ENCODE measurements at regions not wholly inside any gene's neighbourhood (a gene's known extent, or its start where the extent isn't known, plus 50 kb on each side); places are given as distances from the start of the nearest gene placed in this dataset.

DNA sequence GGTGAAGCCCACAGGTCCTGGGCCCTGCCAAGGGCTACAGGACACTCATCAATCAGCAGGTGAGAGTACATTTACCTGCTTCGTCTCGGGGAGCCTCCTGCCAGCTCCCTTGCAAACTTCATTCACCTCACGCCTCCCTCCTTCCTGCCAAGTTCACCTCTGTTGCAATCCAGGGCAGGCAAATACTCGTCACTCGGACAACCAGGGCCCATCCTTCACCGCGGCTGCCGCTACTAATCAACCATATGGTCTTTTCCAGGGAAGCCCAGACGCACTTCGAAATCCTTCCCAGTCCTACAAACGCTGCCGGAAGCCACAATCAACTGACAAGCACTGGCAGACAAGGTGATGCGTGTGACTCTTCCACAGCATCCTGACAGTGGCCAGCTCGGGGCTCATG lies 200.7 kb upstream of the NSMCE3 start:
- in situ Hi-C loops (cut with HindIII; ENCODE audit: low pct_unique_long_range_greater_than_20kb, low sequenced_read_pairs): no loop called here
- TF ChIP-seq JUND (IDR thresholded peaks at IDR 0.05; ENCODE audit: low read depth): no peak
- DNase-seq (ENCODE audit: low read depth in 1 of 2, low spot score in 1 of 2): peak in 1 of 2 experiments; percentile 2

DNA sequence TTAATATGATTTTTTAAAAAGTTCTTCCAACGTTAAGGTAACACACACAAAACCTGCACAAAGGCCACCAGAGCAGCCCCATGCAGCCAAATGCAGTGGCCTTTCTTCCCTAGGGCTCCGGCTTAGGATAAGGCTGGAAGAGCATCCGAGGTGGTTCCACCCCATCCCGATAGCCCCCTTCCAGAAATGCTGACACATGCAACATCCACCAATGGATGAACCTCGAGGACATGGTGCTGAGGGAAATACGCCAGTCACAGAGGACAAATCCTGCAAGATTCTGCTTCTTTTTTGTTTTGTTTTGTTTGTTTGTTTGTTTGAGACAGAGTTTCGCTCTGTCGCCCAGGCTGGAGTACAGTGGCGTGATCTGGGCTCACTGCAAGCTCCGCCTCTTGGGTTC lies 199.3 kb upstream of the NSMCE3 start:
- TF ChIP-seq JUND (IDR thresholded peaks at IDR 0.05; ENCODE audit: low read depth): no peak
- in situ Hi-C loops (cut with HindIII; ENCODE audit: low pct_unique_long_range_greater_than_20kb, low sequenced_read_pairs): no loop called here
- no peak for DNase-seq (ENCODE audit: low read depth in 1 of 2, low spot score in 1 of 2)

DNA sequence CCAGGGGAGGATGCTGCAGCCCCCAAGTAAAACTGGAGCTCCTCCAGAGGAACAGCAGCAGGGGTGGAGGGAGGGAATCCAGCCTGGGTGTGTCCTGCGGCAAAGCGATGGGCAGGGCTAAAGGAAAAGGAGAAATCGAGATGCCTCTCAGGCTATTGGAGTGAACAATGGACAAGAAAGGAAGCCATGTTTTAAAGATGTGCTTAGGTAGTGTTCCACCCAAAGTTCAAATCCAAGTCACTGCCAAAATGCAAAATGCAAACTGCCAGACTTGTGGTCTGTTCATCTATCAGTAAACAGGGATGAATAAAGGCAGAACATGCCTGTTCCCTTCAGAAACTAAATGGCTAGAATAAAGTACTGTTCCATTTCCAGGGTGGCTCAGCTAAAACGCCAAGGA lies 197.5 kb upstream of the NSMCE3 start:
- no peak for TF ChIP-seq JUND (IDR thresholded peaks at IDR 0.05; ENCODE audit: low read depth)
- no peak for DNase-seq (ENCODE audit: low read depth in 1 of 2, low spot score in 1 of 2)
- in situ Hi-C loops (cut with HindIII; ENCODE audit: low pct_unique_long_range_greater_than_20kb, low sequenced_read_pairs): no loop called here

DNA sequence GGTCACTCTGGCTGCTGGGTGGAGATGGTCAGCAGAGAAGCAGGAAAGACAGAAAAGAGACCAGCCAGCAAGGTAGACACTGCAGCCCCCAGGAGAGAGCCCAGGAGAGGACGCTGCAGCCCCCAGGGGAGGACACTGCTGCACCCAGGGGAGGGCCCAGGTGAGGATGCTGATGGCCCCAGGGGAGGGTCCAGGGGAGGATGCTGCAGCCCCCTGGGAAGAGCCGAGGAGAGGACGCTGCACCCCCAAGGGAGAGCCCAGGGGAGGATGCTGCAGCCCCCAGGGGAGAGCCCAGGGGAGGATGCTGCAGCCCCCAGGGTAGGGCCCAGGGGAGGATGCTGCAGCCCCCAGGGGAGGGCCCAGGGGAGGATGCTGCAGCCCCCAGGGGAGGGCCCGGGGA lies 196.7 kb upstream of the NSMCE3 start:
- DNase-seq (ENCODE audit: low read depth in 1 of 2, low spot score in 1 of 2): no peak
- in situ Hi-C loops (cut with HindIII; ENCODE audit: low pct_unique_long_range_greater_than_20kb, low sequenced_read_pairs): no loop called here
- TF ChIP-seq JUND (IDR thresholded peaks at IDR 0.05; ENCODE audit: low read depth): no peak

DNA sequence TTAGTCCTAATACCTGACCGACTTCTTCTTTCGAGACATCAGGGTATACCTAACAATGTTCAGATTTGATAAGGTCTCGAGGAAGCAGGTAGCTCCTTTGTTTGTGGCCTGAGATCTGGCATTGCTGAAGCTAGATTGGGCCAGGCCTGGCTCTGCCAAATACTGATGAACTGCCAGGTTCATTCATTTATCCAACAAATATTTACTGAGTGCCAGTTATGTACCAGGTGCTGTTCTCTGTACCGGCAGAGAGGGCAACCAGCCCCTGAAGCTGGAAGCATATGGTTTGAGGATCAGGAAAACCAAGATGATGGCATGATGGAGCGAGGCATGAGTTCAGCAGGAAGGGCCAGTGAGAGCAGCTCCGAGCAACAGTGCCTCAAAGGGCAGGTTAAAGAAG lies 196.2 kb upstream of the NSMCE3 start:
- DNase-seq (ENCODE audit: low read depth in 1 of 2, low spot score in 1 of 2): no peak
- TF ChIP-seq JUND (IDR thresholded peaks at IDR 0.05; ENCODE audit: low read depth): no peak
- in situ Hi-C loops (cut with HindIII; ENCODE audit: low pct_unique_long_range_greater_than_20kb, low sequenced_read_pairs): no loop called here

DNA sequence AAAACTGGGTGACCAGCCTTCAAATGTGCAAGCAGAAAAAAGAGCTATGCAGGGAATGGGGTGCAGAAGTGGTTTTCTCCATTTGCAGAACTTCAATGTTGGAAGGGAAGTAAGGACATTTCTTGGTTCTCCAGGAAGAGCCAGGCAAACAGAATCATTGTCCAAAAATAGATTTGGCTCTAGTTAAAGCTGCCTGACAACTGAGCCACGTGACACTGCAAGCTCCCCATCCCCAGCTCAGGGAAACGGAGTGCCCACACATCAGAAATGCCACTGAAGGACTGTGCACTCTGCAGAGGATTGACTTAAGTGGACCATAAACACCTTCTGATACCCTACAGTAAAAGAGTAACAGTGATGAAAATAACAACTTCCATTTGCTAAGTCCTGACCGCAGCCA lies 195.6 kb upstream of the NSMCE3 start:
- no peak for TF ChIP-seq JUND (IDR thresholded peaks at IDR 0.05; ENCODE audit: low read depth)
- in situ Hi-C loops (cut with HindIII; ENCODE audit: low pct_unique_long_range_greater_than_20kb, low sequenced_read_pairs): no loop called here
- DNase-seq (ENCODE audit: low read depth in 1 of 2, low spot score in 1 of 2): no peak

DNA sequence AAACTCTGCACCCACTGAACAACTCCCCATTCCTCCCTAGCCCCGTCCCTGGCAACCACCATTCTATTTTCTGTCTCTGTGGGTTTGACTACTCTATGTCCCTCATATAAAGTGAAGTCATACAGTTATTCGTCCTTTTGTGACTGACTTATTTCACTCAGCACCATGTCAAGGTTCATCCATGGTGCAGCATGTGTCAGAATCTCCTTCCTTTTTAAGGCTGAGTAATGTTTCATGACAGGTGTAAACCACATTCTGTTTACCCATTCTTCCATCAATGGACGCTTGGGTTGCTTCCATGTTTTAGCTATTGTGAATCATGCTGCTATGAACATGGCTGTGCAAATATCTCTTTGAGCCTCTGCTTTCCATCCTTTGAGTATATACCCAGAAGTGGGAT lies 192.3 kb upstream of the NSMCE3 start:
- DNase-seq (ENCODE audit: low read depth in 1 of 2, low spot score in 1 of 2): no peak
- in situ Hi-C loops (cut with HindIII; ENCODE audit: low pct_unique_long_range_greater_than_20kb, low sequenced_read_pairs): no loop called here
- TF ChIP-seq JUND (IDR thresholded peaks at IDR 0.05; ENCODE audit: low read depth): no peak

DNA sequence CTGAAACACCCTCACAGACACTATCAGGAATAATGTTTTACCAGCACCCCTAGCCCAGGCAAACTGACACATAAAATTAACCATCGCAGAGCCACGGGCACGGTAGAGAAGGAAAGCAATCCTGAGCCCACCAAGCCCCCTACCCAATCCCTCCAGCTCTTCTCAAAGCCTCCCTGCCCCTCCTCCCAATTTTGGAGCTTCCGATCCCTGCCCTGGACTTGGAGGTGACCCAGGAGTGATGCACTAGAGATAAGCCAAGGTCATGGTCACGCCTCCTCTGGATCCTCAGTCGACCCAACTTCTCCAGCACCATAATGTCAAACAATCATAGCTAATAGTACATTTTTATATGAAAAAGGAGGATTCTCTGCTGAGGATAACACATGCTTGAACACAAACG lies 188.7 kb upstream of the NSMCE3 start:
- in situ Hi-C loops (cut with HindIII; ENCODE audit: low pct_unique_long_range_greater_than_20kb, low sequenced_read_pairs): no loop called here
- DNase-seq (ENCODE audit: low read depth in 1 of 2, low spot score in 1 of 2): no peak
- TF ChIP-seq JUND (IDR thresholded peaks at IDR 0.05; ENCODE audit: low read depth): no peak

DNA sequence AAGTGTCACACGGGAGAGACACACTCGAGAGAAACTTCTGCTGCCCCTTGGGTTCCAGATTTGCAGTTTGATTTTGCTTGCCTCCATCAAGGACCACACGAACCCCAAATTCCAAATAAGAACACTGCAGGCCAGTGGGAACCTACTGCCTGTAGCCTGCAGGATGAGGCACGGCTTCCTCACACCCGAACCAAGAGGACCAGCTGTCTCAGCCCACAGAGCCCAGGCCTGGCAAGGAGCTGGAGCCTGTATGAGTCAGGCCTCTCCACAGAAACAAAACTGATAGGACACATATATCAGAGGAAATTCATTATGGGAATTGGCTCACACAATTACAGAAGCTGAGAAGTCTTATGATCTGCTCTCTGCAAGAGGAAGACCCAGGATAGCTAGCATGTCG lies 188.1 kb upstream of the NSMCE3 start:
- DNase-seq (ENCODE audit: low read depth in 1 of 2, low spot score in 1 of 2): no peak
- in situ Hi-C loops (cut with HindIII; ENCODE audit: low pct_unique_long_range_greater_than_20kb, low sequenced_read_pairs): no loop called here
- no peak for TF ChIP-seq JUND (IDR thresholded peaks at IDR 0.05; ENCODE audit: low read depth)

DNA sequence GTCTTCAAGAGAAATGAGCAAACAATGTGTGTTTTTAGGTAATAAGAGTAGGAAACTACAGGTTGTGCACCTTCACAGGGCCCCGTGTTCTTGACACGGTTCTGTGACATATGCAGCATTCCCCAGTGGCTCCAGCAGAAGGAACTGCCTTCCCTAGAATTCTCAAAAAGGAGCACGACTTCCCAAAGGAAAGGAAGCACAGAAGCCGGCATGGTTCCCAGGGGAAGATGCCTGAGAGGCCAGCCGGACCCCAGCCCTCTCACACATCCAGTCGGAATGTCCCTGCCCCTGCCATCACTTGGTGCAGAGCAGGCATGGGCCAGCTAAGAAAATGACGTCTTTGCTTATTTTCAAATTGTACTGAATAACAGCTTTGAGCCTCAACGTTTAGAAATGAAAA lies 187.3 kb upstream of the NSMCE3 start:
- in situ Hi-C loops (cut with HindIII; ENCODE audit: low pct_unique_long_range_greater_than_20kb, low sequenced_read_pairs): no loop called here
- no peak for TF ChIP-seq JUND (IDR thresholded peaks at IDR 0.05; ENCODE audit: low read depth)
- no peak for DNase-seq (ENCODE audit: low read depth in 1 of 2, low spot score in 1 of 2)

DNA sequence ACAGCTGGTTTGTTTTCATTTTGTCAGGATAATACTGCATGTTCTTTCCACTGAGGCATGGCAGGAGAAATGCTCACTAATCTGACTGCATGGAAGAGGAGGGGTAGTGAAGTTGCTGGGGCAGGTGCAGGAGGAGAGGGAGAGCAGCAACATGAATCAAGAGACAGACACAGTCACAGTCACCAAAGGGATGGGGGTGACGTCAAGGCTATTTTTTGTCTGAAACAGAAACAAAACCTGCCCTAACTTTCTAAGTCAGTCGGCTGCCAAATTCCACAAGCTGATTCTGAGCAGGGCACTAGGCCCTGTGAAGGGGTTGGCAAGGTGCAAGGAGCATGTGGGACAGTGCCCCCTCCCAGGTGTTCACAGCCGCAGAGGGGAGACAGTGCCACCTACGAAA lies 186.6 kb upstream of the NSMCE3 start:
- no peak for DNase-seq (ENCODE audit: low read depth in 1 of 2, low spot score in 1 of 2)
- in situ Hi-C loops (cut with HindIII; ENCODE audit: low pct_unique_long_range_greater_than_20kb, low sequenced_read_pairs): no loop called here
- TF ChIP-seq JUND (IDR thresholded peaks at IDR 0.05; ENCODE audit: low read depth): no peak

DNA sequence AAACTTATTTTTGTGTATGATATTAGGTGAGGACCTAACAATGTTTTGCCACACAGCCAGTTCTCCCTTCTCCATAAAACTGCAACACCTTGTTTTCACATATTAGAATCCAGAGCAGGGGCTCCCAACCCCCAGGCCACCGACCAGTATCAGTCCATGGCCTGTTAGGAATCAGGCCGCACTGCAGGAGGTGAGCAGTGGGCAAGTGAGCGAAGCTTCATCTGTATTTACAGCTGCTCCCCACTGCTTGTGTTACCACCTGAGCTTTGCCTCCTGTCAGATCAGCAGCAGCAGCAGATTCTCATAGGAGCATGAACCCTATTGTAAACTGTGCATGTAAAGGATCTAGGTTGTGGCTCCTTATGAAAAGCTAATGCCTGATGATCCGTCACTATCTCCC lies 185.9 kb upstream of the NSMCE3 start:
- in situ Hi-C loops (cut with HindIII; ENCODE audit: low pct_unique_long_range_greater_than_20kb, low sequenced_read_pairs): no loop called here
- DNase-seq (ENCODE audit: low read depth in 1 of 2, low spot score in 1 of 2): no peak
- no peak for TF ChIP-seq JUND (IDR thresholded peaks at IDR 0.05; ENCODE audit: low read depth)

DNA sequence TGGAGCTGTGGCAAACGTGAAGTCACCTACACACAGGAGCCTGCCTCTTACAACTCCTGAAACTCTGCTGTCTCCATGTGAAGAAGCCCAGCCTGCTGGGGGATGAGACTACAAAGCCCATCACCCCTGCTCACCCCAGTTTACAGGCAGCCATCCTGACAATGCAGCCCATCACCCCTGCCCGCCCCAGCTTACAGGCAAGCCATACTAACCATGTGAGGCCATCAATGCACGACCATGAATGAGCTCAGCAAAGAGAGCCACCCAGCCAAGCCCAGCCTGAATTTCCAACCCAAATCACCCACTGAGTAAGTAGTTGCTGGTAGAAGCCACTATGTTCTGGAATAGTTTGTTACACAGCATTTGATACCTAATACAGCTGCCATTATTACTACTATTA lies 185.4 kb upstream of the NSMCE3 start:
- in situ Hi-C loops (cut with HindIII; ENCODE audit: low pct_unique_long_range_greater_than_20kb, low sequenced_read_pairs): no loop called here
- DNase-seq (ENCODE audit: low read depth in 1 of 2, low spot score in 1 of 2): no peak
- TF ChIP-seq JUND (IDR thresholded peaks at IDR 0.05; ENCODE audit: low read depth): no peak

DNA sequence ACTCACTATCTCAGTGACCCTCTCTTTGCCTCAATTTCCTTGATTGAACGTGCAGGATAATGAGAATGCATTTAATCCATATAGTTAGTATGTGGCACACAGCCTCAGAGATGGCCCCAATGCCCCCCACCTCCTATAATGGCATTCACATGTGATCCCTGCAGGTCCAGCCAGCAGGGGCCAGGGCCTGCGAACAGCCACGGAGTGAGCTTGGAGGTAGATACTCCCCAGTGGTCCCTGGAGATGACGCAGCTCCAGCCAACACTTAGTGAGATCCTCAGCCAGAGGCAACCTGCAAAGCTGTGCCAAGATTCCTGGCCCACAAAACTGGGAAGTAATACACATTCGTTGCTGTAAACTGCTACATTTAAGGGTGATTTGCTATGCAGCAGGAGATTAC lies 184.9 kb upstream of the NSMCE3 start:
- no peak for TF ChIP-seq JUND (IDR thresholded peaks at IDR 0.05; ENCODE audit: low read depth)
- in situ Hi-C loops (cut with HindIII; ENCODE audit: low pct_unique_long_range_greater_than_20kb, low sequenced_read_pairs): no loop called here
- DNase-seq (ENCODE audit: low read depth in 1 of 2, low spot score in 1 of 2): no peak
